BJ (cell line): ENCODE measurements at regions not wholly inside any gene's neighbourhood (a gene's known extent, or its start where the extent isn't known, plus 50 kb on each side); places are given as distances from the start of the nearest gene placed in this dataset.
"Not testable (repeated sequence)": the region's sequence is repeated elsewhere in the genome, so short reads cannot be mapped to it uniquely, and the experiment has no call there.

Source experiments
- CTCF ChIA-PET: fragments of 350-600 bp; formaldehyde crosslinking; extraction: SDS; loops from one replicate; lab custom pipeline; 2021; ENCODE audit warnings: antibody characterized with exemption, inconsistent platforms; lab: Yijun Ruan, JAX
- POLR2A ChIA-PET: fragments of 300-600 bp; sonication (Branson Sonifier 250); formaldehyde crosslinking; extraction: SDS; loops from one replicate; lab custom pipeline; 2021; ENCODE audit warnings: antibody characterized with exemption; lab: Charles Lee
- DNase-seq: peaks from one replicate; pipeline ENCODE4 v3.0.0-alpha.2; 2011; ENCODE audit warnings: low read depth
- H3K27me3 ChIP-seq: 2 replicates; pipeline ENCODE4 v1.6.0; 2011; ENCODE audit warnings: low read length; ENCODE audit not compliant: control insufficient read depth, insufficient read depth
- H3K36me3 ChIP-seq: 2 replicates; pipeline ENCODE4 v1.5.1; 2011; ENCODE audit warnings: low read length; ENCODE audit not compliant: control insufficient read depth, insufficient read depth
- H3K4me3 ChIP-seq: 2 replicates; pipeline ENCODE4 v1.5.1; 2011; ENCODE audit warnings: low read depth, mild to moderate bottlenecking, control low read depth, low read length
- TF ChIP-seq, protein P1 (sequence below): IDR thresholded peaks from 2 replicates; pipeline ENCODE4 v1.5.1; 2011; ENCODE audit warnings: low read depth, mild to moderate bottlenecking, control low read depth, inconsistent platforms, low read length, moderate library complexity; ENCODE audit not compliant: insufficient read depth

GRCh38 chr4:116005037-116005805, 891.8 kb upstream of the NDST4 start:
- ChIA-PET POLR2A (no interaction called here), CTCF (no interaction called here)
- no peak for DNase-seq
- no peaks in the 10 kb centered on the region for H3K36me3 ChIP-seq
- H3K27me3 ChIP-seq = no peaks in the 10 kb centered on the region
- no peak overlapping the region for H3K4me3 ChIP-seq
- TF ChIP-seq, protein P1, sequence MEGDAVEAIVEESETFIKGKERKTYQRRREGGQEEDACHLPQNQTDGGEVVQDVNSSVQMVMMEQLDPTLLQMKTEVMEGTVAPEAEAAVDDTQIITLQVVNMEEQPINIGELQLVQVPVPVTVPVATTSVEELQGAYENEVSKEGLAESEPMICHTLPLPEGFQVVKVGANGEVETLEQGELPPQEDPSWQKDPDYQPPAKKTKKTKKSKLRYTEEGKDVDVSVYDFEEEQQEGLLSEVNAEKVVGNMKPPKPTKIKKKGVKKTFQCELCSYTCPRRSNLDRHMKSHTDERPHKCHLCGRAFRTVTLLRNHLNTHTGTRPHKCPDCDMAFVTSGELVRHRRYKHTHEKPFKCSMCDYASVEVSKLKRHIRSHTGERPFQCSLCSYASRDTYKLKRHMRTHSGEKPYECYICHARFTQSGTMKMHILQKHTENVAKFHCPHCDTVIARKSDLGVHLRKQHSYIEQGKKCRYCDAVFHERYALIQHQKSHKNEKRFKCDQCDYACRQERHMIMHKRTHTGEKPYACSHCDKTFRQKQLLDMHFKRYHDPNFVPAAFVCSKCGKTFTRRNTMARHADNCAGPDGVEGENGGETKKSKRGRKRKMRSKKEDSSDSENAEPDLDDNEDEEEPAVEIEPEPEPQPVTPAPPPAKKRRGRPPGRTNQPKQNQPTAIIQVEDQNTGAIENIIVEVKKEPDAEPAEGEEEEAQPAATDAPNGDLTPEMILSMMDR = no peak

DNA sequence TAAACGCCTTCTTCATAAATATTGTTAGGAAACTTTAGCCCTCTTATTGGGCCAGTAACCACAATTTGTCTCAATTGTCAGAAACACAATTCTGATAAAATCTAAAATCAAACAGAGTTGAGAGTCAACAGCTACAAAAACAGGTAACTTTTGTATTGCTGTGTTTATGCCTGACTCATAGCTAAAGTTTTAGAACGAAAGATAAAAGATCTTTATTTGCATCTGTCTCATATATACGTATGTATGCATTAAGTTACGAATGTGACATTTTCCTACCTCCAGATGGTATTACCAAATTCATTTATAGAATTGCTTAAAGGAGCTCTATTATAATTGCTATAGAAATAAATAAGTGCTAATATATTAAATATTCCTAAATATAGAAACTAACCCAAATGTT, 887.9 kb upstream of the NDST4 start:
- TF ChIP-seq, protein P1 = no peak
- ChIA-PET CTCF (no interaction called here), POLR2A (no interaction called here)
- Histone ChIP-seq H3K27me3 (no peaks in the 10 kb centered on the region), H3K4me3 (no peak overlapping the region), H3K36me3 (no peaks in the 10 kb centered on the region)
- DNase-seq = no peak

GRCh38 chr4:115986573-115986972, 873.2 kb upstream of the NDST4 start:
- TF ChIP-seq, protein P1 = no peak
- Histone ChIP-seq H3K36me3 (no peaks in the 10 kb centered on the region), H3K27me3 (no peaks in the 10 kb centered on the region), H3K4me3 (no peak overlapping the region)
- POLR2A ChIA-PET = no interaction called here
- CTCF ChIA-PET = no interaction called here
- DNase-seq = no peak

DNA sequence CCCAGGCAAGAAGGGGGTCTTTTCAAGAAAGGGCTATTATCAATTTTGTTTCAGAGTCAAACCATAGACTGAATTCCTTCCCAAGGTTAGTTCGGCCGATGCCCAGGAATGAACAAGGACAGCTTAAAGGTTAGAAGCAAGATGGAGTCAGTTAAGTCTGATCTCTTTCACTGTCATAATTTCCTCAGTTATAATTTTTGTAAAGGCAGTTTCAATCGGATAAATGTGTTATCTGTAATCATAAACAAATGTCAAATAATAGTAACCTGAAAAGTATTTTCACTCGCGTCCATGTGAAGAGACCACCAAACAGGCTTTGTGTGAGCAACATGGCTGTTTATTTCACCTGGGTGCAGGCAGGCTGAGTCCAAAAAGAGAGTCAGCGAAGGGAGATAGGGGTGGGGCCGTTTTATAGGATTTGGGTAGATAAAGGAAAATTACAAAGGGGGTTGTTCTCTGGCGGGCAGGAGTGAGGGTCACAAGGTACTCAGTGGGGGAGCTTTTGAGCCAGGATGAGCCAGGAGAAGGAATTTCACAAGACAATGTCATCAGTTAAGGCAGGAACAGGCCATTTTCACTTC, 862.1 kb upstream of the NDST4 start:
- DNase-seq, H3K36me3 ChIP-seq, CTCF ChIA-PET, H3K4me3 ChIP-seq, POLR2A ChIA-PET, H3K27me3 ChIP-seq: not testable (repeated sequence)

DNA sequence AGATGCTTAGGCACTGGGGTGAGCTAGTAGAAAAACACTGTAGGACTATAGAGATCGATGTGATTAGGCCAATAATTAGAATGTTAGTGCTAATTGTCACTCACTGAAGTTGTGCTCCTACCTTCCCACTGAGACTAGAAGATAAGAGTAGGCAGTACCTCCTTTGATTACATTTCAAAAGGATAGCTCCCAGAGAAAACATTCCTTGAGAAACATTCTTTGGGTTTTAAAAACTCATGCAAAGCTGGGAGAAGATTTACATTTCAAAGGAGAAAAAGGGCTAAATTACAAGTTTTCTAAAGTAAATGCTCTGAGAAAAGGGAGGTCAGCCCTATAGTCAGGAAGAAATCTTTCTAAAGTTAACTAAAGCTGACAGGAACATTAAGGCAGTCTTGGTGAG, 860.3 kb upstream of the NDST4 start:
- ChIA-PET POLR2A (no interaction called here), CTCF (no interaction called here)
- Histone ChIP-seq H3K27me3 (no peaks in the 10 kb centered on the region), H3K4me3 (no peak overlapping the region), H3K36me3 (no peaks in the 10 kb centered on the region)
- no peak for DNase-seq
- TF ChIP-seq, protein P1 = no peak
